B cell (primary cell): ENCODE measurements at regions not wholly inside any gene's neighbourhood (a gene's known extent, or its start where the extent isn't known, plus 50 kb on each side); places are given as distances from the start of the nearest gene placed in this dataset.

Experiments
- ATAC-seq: fragments of 200-7000 bp; cut with Tn5 transposase; one replicate; pipeline ENCODE4 v1.10.0; 2021; ENCODE audit warnings: low read depth, mild to moderate bottlenecking, moderate number of reproducible peaks, moderate library complexity
- CTCF ChIA-PET: fragments of 350-600 bp; sonication (Branson Sonifier 250); formaldehyde crosslinking; loops from one replicate; lab custom pipeline; 2021; ENCODE audit warnings: antibody characterized with exemption, inconsistent platforms; lab: Charles Lee
- POLR2A ChIA-PET: fragments of 350-600 bp; sonication (Branson Sonifier 250); formaldehyde crosslinking; loops from one replicate; lab custom pipeline; 2021; ENCODE audit warnings: antibody characterized with exemption; lab: Charles Lee
- DNase-seq: peaks from one replicate; pipeline ENCODE4 v3.0.0; 2013
- H2AFZ ChIP-seq: 2 replicates; pipeline ENCODE4 v1.6.1; 2012; ENCODE audit warnings: mild to moderate bottlenecking, low read depth, low read length; ENCODE audit not compliant: insufficient read depth, poor library complexity, severe bottlenecking
- H3K27ac ChIP-seq, 2 donors: 1 replicate in 1 of 2; 2 replicates in 1 of 2; pipeline ENCODE4 v1.5.1; 2012 to 2013; ENCODE audit warnings: low read length in 2 of 2, mild to moderate bottlenecking in 2 of 2, moderate library complexity in 1 of 2
- H3K27me3 ChIP-seq, 4 experiments: fragments of 200-600 bp in 1 of 4; sonication (generic) in 1 of 4; replicated peaks in 1 of 4; 1 replicate in 2 of 4; 2 replicates in 2 of 4; pipeline versions ENCODE4 v1.6.1 to v1.7.0; 2013 to 2016; ENCODE audit warnings: low read length in 3 of 4, mild to moderate bottlenecking in 2 of 4, mixed read lengths in 1 of 4, moderate library complexity in 1 of 4; ENCODE audit not compliant: insufficient read depth in 4 of 4, control insufficient read depth in 3 of 4; ENCODE audit errors: control extremely low read depth in 1 of 4
- H3K36me3 ChIP-seq, 2 experiments: replicated peaks in 1 of 2; 1 replicate in 1 of 2; 2 replicates in 1 of 2; pipeline versions ENCODE4 v1.6.1 to v1.7.1; 2013; ENCODE audit warnings: low read length in 1 of 2; ENCODE audit not compliant: insufficient read depth in 2 of 2, control insufficient read depth in 1 of 2; ENCODE audit errors: control extremely low read depth in 1 of 2, extremely low read depth in 1 of 2
- H3K4me1 ChIP-seq, 2 donors: fragments of 200-600 bp in 1 of 2; sonication (generic) in 1 of 2; 1 replicate in 1 of 2; 2 replicates in 1 of 2; pipeline versions ENCODE4 v1.5.1 to v1.6.1; 2013 to 2017; ENCODE audit warnings: low read length in 2 of 2; ENCODE audit not compliant: control insufficient read depth in 2 of 2, insufficient read depth in 2 of 2
- H3K4me2 ChIP-seq: replicated peaks from 2 replicates; pipeline ENCODE3; 2012; ENCODE audit warnings: mild to moderate bottlenecking, low read depth, low read length; ENCODE audit not compliant: poor library complexity, severe bottlenecking
- H3K4me3 ChIP-seq, 5 experiments: fragments of 200-600 bp in 1 of 5; sonication (generic) in 1 of 5; 1 replicate in 3 of 5; 2 replicates in 2 of 5; pipeline versions ENCODE4 v1.5.1 to v1.7.0; 2011 to 2016; ENCODE audit warnings: low read length in 4 of 5, mild to moderate bottlenecking in 4 of 5, low read depth in 2 of 5, control low read depth in 1 of 5, moderate library complexity in 1 of 5; ENCODE audit not compliant: insufficient read depth in 1 of 5; ENCODE audit errors: control extremely low read depth in 1 of 5, extremely low read depth in 1 of 5
- H3K79me2 ChIP-seq: fragments of 200-600 bp; sonication (generic); one replicate; pipeline ENCODE4 v1.6.0; 2016; ENCODE audit warnings: low read length; ENCODE audit not compliant: control insufficient read depth, insufficient read depth
- H3K9ac ChIP-seq: fragments of 200-600 bp; sonication (generic); 2 replicates; pipeline ENCODE4 v1.6.1; 2017; ENCODE audit warnings: mild to moderate bottlenecking, low read length, moderate library complexity
- H3K9me3 ChIP-seq, 3 donors: one replicate each; pipeline versions ENCODE4 v1.6.1 to v1.7.1; 2013; ENCODE audit warnings: low read length in 2 of 3; ENCODE audit not compliant: control insufficient read depth in 2 of 3, insufficient read depth in 1 of 3; ENCODE audit errors: control extremely low read depth in 1 of 3
- H4K20me1 ChIP-seq: 2 replicates; pipeline ENCODE4 v1.6.0; 2012; ENCODE audit warnings: mild to moderate bottlenecking, low read length; ENCODE audit not compliant: insufficient read depth, control insufficient read depth, poor library complexity, severe bottlenecking
- H3K27ac Mint-ChIP-seq: one replicate; pipeline ENCODE4 v1.8.0; 2021; ENCODE audit warnings: mixed read lengths
- H3K27me3 Mint-ChIP-seq: one replicate; pipeline ENCODE4 v1.8.0; 2021; ENCODE audit warnings: mixed read lengths
- H3K4me1 Mint-ChIP-seq: one replicate; pipeline ENCODE4 v1.8.0; 2021; ENCODE audit warnings: mixed read lengths
- H3K4me3 Mint-ChIP-seq: one replicate; pipeline ENCODE4 v1.8.0; 2021; ENCODE audit warnings: mixed read lengths
- H3K9me3 Mint-ChIP-seq: one replicate; pipeline ENCODE4 v1.8.0; 2022; ENCODE audit warnings: mixed read lengths; ENCODE audit not compliant: insufficient read depth
- EZH2 ChIP-seq: IDR thresholded peaks from 2 replicates; pipeline ENCODE4 v1.6.1; 2012; ENCODE audit warnings: borderline replicate concordance, low read depth, mild to moderate bottlenecking, moderate library complexity, low read length; ENCODE audit not compliant: insufficient read depth, poor library complexity, severe bottlenecking
- WGBS: methylation state at CpG from one replicate; pipeline ENCODE4 v1.1.5; 2013; ENCODE audit warnings: missing lambda C conversion rate; ENCODE audit not compliant: insufficient coverage; 5-methylcytosine and 5-hydroxymethylcytosine counted together
- intact Hi-C: fragments of 100-400 bp; cut with micrococcal nuclease; formaldehyde crosslinking; loops from one replicate; pipeline ENCODE4 v1.10.0; 2022
- TF ChIP-seq, protein P1 (sequence below): fragments of 200-600 bp; IDR thresholded peaks from one replicate; pipeline ENCODE4 v1.8.0; 2022; ENCODE audit warnings: antibody characterized with exemption, mild to moderate bottlenecking

DNA sequence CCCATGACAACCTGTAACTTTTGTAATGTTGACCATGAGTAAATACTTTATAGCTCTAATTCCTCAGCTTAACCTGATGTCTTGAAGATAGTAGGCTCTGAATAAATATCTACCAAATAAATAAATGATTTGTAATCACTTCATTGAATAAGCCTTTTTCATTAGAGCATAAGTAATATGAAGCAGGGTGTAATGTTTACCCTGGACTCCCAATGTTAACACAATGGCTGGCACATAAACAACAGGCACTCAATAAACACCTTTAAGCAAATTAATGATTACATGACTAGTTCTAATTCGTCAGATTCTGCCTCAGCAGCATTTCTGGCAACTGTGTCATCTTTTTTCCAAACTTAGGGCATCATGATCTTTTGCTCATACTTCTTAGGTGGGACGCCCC lies 396.3 kb downstream of the LIG4 start:
- ChIA-PET CTCF (no interaction called here), POLR2A (no interaction called here)
- 75% methylated on average over 1 of the region's 2 CpGs for WGBS
- H3K27me3 Mint-ChIP-seq = no peaks in the 10 kb centered on the region
- H3K9me3 Mint-ChIP-seq = peaks cover 2% of the 10 kb centered on the region
- Histone ChIP-seq H3K36me3 (no peaks in the 10 kb centered on the region), H3K4me2 (no peak overlapping the region), H4K20me1 (no peaks in the 10 kb centered on the region), H2AFZ (no peak overlapping the region), H3K27ac (no peak overlapping the region), H3K9me3 (no peaks in the 10 kb centered on the region), H3K9ac (no peak overlapping the region), H3K27me3 (no peaks in the 10 kb centered on the region), H3K79me2 (no peaks in the 10 kb centered on the region), H3K4me3 (no peak overlapping the region), H3K4me1 (no peaks in the 10 kb centered on the region)
- DNase-seq (no peak), ATAC-seq (no peak)
- H3K4me1 Mint-ChIP-seq = no peaks in the 10 kb centered on the region
- TF ChIP-seq, protein P1, sequence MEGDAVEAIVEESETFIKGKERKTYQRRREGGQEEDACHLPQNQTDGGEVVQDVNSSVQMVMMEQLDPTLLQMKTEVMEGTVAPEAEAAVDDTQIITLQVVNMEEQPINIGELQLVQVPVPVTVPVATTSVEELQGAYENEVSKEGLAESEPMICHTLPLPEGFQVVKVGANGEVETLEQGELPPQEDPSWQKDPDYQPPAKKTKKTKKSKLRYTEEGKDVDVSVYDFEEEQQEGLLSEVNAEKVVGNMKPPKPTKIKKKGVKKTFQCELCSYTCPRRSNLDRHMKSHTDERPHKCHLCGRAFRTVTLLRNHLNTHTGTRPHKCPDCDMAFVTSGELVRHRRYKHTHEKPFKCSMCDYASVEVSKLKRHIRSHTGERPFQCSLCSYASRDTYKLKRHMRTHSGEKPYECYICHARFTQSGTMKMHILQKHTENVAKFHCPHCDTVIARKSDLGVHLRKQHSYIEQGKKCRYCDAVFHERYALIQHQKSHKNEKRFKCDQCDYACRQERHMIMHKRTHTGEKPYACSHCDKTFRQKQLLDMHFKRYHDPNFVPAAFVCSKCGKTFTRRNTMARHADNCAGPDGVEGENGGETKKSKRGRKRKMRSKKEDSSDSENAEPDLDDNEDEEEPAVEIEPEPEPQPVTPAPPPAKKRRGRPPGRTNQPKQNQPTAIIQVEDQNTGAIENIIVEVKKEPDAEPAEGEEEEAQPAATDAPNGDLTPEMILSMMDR = no peak
- TF ChIP-seq EZH2 = no peak
- intact Hi-C loops = no loop called here
- H3K27ac Mint-ChIP-seq = no peak overlapping the region
- H3K4me3 Mint-ChIP-seq = no peak overlapping the region

DNA sequence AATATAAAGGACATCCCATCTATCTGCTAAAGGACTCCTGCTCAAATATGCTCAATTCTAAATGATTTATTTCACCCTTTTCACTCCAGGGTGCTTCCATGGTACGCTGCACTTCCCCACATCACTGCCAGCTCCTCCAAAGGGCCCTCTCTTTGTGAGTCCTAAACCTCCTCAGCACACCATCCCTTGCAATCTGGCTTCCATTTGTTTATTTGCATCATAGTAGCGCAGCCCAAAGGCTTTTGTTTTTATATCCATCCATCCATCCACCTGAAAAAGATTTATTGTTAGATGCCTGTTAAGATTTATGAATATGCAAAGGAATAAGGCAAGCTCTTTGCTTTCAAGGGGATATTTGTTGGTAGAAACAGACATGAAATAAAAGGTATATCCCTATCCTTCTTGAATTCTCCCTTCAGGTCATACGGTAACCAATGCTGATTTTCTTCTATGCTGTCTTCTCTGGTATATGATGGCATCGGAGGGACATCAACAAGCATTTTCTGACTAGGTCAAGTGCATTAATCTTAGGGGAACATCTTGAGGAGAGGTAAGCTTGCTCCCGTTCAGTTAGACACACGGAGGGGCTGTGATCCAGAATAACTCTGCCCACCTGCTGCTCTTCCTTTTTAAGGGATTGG lies 397.6 kb downstream of the LIG4 start:
- no peaks in the 10 kb centered on the region for H3K4me1 ChIP-seq
- no peak overlapping the region for H3K9ac ChIP-seq
- H3K27me3 ChIP-seq = no peaks in the 10 kb centered on the region
- H3K4me3 ChIP-seq = no peak overlapping the region
- ATAC-seq (no peak), DNase-seq (no peak)
- Mint-ChIP-seq H3K9me3 (peaks cover 2% of the 10 kb centered on the region), H3K27me3 (no peaks in the 10 kb centered on the region), H3K4me3 (no peak overlapping the region), H3K4me1 (no peaks in the 10 kb centered on the region), H3K27ac (no peak overlapping the region)
- H3K79me2 ChIP-seq = no peaks in the 10 kb centered on the region
- no peaks in the 10 kb centered on the region for H3K9me3 ChIP-seq
- no peak overlapping the region for H3K27ac ChIP-seq
- H4K20me1 ChIP-seq = no peaks in the 10 kb centered on the region
- WGBS = 76% methylated on average over 4 of the region's 6 CpGs
- H3K36me3 ChIP-seq = no peaks in the 10 kb centered on the region
- intact Hi-C loops = no loop called here
- H3K4me2 ChIP-seq = no peak overlapping the region
- no peak overlapping the region for H2AFZ ChIP-seq
- TF ChIP-seq, protein P1 = no peak
- TF ChIP-seq EZH2 = no peak
- ChIA-PET POLR2A (no interaction called here), CTCF (no interaction called here)
